NCI-H2196 treated with DMSO at 0.1 percent for 48 hours (cell line): ENCODE measurements at regions not wholly inside any gene's neighbourhood (a gene's known extent, or its start where the extent isn't known, plus 50 kb on each side); places are given as distances from the start of the nearest gene placed in this dataset.
A peak's percentile ranks its signal among the peaks of the same experiment; 100 is the strongest.
"Not testable (repeated sequence)": the region's sequence is repeated elsewhere in the genome, so short reads cannot be mapped to it uniquely, and the experiment has no call there.

Experiments
- DNase-seq: peaks from one replicate; lab custom pipeline; 2025; ENCODE audit not compliant: unreplicated experiment; lab: John Stamatoyannopoulos, UW

DNA sequence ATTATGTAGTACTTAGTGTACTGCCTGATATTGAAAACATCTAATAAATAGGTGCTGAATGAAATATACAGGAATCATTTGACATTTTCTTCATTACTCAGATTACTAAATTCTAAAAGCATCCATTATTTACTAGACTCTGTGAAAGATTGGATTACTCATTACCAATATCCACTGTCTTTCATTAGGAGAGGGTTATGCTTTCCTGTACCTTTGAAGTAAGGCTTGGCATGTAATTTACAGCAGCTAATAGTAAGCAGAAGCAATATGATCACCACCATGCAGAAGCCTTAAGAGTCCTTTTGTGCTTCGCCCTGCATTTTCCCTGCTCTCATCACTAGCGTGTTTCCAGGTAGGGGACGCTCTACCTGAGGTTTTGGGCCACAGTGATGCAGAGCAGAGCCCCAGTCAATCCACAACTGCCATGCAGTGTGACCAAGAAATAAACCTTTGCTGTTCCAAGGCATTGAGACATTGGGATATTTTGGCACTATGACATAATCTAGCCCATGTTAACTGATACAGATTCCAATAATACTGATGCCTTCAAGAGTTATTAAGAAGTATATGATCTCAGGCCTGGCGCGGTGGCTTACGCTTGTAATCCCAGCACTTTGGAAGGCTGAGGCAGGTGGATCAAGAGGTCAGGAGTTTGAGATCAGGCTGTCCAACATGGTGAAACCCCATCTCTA is 502.8 kb upstream of the MARCKS start:
- no peak for DNase-seq

DNA sequence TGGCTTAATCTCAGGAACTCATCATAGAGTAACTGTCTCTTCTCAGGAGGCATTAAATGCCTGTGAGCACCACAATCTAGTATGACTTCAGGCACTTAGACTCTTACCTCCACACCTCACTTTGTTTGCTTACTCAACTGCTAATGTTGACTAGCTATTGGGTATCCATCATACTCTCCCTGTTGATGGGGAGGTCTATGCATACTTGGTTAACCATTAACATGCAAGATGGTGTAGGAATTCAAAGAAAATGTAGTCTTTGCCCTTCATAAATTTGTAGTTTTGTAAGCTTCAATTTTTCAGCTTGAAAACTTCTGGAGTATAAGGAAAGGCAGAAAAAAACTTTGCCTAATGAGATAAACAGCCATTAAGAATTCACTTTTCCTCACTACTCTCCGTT is 501.0 kb upstream of the MARCKS start:
- DNase-seq = no peak

DNA sequence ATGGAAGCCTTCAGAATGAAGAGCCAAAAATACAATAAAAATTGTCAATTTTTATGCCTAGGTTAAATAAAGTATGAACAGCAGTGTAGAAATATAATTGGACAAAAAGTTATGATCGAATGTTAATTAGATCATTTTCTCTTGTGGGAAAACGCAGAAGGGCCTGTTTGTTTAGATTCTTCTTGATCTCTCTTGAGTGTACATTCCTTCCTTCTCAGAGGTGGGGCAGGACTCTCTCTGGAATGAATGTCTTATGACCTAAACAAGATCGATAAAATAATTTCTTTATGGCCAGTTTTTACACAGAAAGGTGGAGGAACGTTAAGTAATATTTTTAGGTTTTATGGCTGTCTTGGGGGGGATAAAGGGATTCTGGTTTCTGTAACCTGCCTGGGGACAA is 500.1 kb upstream of the MARCKS start:
- no peak for DNase-seq

DNA sequence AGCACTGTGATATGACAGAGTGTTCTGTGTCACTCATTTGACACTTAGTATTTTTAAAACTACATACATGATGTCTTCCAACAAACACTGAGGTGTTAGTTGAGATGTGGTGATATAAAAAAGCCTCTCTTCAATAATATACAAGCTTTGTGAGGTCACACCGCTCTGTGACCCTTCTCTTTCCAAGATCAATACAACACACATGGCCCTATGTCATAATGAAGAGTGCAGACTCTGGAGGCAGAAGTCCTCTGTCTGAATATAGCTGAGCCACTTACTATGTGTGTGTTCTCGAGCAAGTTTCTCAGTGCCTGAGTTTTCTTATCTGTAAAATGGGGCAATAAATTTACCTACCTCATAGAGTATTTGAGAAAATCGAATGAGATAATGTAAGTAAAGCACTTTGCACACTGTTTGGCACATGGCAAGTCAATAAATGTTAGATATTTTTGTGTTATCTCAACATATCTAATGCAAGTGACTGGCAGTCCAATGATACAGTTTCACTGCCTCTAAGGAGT is 499.0 kb upstream of the MARCKS start:
- DNase-seq = no peak

DNA sequence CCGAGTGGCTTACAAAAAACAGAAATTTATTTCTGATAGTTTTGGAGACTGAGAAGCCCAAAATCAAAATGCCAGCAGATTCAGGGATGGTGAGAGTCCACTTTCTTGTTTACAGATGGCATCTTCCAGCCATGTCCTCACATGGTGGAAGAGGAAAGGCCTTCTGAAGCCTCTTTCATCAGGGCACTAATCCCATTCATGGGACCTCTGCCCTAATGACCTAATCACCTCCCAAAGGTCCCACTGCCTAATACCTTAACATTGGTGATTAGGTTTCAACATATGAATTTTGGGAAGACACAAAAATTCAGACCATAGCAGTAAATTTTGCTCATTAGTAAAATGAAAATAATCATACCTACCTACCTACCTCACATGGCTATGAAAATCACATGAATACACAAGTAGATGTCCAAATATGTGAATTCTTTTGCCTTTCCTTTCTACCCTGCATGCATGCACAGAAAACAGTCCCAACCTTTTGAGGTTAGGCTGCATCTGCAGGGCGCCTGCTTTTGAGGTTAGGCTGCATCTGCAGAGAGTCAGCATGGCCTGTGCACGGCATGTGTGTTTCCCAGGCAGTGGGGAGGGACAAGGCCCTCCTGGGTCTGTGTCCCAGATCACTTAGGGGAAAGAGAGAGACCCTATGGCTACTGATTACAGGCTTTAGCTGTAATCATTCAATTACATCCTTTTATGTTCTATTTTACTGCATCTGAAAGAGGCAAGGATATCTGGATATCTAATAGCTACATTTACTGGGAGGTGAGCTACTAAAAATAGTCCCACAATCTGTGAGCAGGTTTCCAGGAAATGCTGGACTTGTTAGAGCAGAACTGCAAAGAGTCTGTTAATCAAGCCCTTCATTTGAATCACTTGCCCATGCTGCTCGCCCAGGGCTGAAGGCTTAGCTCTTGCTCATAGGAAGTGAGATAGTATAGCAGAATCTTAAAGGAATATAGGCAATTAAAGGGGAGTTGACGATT is 497.7 kb upstream of the MARCKS start:
- DNase-seq = no peak

DNA sequence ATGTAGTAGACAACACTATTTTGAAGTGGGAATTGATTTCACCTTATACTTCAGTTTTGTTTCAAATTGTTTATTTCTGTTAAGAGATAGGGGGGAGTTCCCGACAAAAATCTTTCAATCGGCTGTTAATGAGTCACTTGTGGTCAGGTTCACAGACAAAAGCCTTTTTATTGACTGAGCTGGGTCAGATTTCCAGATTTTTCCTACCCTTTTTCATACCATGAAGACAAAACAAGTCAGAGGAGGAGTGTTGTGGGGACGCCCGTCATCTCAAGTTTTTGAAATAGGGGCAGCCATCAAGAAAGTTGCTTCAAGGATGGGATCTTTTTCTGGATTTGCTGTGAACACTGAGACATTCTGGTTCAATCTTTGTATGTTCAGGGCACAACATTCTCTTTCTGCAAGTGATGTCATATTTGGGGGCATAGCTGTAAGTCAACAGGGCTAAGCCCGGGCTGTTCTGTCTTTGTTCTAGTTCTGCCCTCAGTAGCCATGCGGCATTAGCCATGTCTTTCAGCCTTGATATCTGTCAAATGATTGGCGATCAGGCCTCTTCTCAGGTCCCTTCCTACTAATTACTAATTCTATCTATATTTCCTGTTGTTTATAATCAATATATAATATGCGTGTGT is 496.0 kb upstream of the MARCKS start:
- DNase-seq = peak; percentile 41

DNA sequence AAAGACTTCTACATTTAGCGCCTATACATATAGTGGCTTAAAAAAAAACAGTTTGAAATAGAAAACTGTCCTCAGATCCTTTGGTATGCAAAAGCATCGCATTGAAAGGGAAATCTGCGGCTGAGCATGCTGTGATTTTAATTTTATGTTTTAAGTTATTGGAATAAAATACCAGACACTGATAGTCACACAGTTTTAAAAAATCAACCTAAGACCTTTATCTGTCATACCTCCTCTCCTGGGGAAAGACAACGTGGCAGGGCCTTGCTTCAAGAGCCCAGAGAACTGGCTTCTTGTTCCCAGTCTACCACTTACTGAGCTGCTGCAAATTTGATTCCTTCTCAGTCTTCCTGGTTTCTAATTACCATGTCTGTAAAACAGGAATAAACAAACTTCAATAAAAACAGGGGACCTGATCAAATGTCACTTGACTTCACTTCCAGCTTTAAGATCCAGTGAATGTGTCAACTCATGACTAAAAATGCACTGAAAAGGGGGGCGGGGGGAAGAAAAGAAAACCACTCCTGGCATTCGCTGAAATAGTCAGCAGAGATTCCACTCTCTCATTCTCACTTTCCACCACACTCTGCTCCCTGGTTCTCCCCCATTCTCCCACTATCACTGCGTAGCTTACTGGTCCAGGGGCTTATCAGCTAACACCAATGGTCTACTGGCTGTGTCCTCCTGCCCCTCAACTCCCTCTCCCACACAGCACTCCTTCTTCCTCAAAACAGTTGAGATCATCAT is 494.7 kb upstream of the MARCKS start:
- peak; percentile 20 for DNase-seq

DNA sequence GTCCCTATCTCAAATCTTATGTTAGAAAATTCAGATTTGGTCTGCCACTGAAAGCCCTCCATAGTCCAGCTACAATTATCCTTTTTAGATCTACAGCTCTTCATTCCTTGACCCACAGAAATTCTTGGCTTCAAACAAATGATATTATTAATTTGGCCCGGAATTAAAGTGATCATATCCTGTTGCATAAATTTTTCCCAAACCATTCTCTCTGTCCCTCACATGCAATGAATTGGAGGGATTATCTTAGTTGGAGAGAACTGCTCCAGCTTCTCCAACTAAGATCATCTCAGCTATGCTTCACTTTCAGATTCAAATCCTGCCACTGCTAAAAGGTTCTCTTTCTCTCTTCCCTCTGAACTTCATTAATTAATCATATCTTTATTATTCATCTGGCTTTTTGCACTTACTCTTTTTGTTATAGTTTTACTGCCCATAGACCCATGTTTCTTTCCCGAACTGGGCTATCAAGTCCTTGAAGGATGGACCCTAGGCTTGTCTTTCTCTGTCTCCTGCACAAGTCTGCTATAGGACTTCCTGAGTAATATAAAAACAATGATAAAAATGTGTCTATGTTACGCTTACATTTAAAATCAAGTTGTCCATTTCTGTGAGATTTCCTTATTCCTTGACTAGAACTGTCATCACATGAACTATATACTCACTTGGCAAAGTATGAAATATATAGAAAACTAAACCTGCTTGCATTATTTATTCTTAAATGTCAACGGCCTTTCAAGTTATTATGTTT is 493.9 kb upstream of the MARCKS start:
- no peak for DNase-seq

DNA sequence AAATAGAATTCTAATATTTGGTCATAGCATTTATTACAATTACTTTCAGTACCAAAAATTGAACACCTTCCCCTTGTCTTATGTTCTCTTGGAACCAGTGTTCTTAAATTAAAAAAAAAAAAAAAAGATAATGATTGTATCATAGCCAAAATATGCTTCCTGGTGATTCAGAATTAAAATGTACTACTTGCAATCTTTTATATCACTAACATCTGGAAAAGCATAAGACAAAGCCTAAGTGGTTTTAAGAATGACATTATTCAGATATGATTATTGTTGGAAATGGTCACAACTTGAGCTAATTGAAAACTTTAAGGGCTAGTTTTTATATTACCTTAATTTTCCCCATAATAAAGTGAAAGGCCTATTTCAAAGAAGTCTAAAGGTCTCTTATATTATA is 493.3 kb upstream of the MARCKS start:
- no peak for DNase-seq

DNA sequence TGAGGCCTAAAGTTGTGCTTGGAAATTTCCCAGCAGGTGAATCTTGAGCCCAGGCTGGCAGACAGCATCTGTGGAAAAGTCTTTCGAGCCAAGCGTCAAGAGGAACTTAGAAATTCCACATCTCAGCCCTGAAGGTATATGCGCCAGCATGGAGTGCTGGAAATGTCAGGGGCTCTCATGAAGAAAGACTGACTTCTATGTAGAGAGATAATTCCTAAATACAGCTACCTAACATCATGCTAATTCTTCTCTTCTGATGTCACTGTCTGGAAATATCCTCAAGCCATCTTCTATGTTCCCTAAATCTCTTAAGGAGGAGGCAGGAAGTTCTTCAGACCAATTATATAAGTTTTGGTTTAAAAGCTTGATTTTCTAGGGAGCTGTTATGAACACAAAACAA is 492.4 kb upstream of the MARCKS start:
- no peak for DNase-seq

DNA sequence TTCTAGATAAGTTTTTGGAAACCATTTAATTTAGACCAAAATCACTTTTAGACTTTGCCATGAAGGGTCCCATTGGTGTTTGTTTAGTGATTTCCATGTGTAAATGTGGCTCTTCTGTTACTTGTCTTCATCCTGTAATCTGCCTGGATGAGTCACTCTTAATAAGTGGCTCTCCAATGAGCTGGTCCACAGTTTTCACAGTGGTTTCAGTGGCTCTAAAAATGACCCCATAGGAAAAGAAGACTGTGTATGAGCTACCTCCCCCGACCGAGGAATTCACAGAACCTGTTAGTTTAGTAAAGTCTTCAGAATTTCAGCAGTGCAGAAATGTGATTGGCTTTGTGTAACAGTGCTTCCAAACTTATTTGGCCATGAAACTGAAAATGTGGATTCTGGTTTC is 492.0 kb upstream of the MARCKS start:
- no peak for DNase-seq

DNA sequence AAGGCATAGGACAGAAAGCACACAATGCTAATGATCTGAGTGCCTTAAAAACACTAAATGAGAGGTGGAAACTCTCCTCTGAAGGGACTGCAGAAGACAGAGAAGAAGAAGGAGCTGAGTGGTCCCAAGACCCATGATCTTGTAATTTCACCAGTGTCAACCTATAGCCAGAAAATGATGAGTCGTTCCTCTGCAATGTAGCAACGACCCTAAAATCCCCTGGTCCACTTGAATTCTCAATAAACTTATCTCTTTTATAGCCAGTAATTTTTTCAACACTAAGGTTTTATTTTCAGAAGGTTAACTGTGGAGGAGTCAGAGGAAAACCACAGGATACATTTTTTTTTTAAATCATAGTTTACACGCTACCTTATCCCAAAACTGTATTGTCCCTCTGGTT is 490.6 kb upstream of the MARCKS start:
- DNase-seq = no peak

DNA sequence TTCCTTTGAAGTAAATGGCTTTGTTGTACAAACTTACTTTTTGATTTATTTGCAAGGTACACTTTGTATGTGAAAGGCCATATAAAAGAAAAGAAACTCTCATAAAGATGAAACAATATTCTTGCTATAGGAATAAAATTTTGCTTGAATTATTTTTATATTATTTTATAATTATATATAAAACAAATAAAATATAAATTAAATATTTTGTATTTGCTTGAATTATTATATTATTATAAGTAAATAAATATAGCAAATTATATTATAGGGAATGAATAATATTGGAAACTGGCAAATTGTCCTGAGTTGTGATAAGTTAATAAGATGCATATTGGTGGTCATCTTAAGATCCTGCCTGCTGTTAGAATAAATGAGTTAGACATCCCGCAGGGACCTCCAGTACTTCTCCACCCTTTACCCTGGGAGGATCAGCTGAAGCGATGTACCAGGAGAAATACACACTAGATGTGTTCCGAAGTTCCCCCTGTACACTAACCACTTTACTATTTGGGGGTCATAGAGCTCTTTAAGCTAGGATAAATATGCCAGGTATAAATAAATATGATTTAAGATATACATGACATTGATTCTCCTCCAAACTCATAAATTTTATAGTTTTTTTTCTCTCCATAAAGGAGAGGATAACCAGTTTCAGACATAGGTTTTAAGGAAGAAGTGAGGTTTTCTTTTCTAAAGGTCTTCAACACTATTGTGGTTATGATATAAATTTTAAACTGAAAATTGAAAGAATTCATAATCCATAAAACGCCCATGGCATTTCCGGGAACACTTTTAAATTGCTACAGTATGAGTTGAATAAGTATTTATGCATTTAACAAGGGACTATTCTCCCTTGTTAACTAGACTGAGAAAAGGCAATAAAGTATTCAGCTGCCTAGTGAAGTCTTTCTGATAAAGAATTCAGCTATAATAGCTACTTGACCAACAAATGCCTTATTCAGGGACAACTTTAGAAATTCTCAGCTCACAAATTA is 486.3 kb upstream of the MARCKS start:
- no peak for DNase-seq

DNA sequence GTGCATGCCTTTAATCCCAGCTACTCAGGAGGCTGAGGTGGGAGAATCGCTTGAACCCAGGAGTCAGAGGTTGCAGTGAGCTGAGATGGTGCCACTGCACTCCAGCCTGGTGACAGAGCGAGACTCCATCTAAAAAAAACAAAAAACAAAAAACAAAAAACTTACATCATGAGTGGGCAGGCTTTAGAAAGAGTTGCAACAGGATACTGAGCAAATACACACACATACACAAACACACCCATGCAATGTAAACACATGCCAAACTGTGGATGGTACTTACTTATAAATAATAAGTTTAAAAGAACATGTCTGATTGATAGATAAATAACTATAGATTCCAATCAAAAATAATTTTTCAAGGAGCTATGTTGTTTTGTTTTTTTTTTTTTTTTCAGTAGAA is 481.7 kb upstream of the MARCKS start:
- not testable (repeated sequence) for DNase-seq

DNA sequence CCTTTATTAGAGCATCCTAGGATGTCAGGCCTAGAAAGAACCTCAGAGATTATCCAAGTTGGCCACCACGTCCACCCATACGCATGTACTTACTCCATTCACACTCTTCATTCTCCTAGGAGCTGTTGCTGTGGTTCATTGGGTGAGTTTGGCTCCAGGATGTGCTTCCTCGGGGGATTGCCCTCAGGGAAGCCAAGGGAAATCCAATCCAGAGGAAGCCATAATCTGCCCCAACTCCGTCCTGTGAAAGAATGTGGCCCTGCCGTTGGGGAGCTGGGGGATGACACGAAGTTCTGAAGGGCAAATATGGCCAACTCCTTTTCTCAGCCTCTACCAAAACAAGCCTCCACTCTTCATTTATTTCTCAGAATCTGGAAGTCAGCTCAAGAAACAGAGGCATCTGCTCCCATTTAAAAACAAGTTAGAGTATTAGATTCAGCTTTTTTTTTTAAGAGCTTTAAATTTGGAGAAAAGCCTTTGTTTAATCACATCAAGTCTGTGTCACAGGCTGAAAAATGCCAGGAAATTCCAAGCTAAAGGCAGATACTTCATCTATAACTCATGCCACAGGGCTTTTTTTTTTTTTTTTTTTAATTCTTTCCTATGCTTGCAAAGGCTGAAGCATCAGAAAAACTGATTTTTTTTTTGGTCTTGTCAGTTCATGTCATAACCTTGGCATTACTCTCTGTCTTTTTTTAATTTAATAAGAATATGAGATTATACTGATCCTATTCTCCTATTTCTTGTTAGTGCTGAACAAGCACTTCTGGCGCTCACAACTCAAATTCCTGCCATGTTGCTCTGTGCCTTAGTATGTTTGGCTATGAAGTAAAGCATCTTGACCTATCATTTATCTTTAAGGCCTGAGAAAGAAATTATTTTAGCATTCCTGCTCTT is 480.9 kb upstream of the MARCKS start:
- DNase-seq = no peak

DNA sequence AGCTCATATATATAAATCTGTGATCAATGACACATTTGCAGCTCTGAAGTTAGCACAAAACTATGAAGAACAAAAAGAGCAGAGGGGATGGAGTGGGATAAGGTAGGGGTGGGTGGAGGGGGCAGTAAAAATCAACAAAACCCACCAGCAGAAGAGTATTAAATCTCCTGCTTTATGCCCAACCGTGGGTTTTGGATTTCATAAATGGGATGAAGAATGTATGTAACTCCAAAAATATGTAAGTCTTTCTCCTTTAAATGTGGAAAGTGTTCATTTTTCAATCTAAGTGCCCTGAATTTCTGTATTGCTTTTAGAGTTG is 480.3 kb upstream of the MARCKS start:
- no peak for DNase-seq

DNA sequence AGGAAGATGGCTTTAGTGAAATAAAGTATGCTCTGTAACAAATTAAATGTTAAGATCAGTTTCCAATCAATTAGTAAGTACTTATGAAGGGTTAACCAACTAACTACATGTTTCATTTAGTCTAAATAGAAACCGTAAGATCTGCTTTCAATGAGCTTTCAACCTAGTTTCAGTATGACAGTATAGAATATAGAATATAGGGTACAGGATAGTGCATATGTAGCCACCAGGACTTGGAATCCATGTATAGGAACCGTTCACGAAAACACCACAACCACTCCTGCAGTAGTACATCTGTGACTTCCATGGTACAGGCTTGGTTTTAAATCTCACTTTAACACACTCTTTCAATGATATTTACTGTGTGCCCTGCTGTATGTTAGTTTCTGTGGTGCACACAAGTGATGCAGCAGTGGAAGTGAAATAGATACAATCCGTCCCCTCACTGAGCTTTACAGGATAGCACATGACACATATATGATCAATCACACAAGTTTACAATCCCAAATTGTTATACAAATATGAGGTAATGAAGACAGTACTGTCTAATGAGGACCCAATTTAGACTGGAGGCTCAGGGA is 479.7 kb upstream of the MARCKS start:
- no peak for DNase-seq

DNA sequence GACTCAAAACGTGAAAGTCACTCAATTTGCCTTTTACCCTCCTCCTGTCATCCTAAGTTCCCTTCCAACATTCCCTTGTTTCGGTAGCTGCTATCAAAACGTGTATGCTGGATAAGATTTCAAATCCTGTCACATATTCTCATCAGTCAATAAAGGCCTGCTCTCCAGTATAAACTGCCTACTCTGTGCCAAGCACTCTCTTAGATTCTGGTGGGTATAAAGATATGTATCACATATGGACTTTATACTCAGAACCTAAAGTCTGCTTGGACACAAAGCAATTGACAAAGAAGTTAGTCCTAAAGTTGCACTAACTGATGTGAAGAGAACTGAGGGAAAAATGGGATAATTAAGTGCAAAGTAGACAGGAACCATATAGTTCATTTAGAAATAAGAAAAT is 476.6 kb upstream of the MARCKS start:
- no peak for DNase-seq
